DMS53 (cell line): ENCODE measurements at regions not wholly inside any gene's neighbourhood (a gene's known extent, or its start where the extent isn't known, plus 50 kb on each side); places are given as distances from the start of the nearest gene placed in this dataset.
"Not testable (repeated sequence)": the region's sequence is repeated elsewhere in the genome, so short reads cannot be mapped to it uniquely, and the experiment has no call there.

Source experiments
- DNase-seq: peaks from one replicate; lab custom pipeline; 2025; lab: John Stamatoyannopoulos, UW

GRCh38 chr12:75798136-75798926, 233.2 kb downstream of the PHLDA1 start:
- no peak for DNase-seq

- no peak for DNase-seq
Observed at GRCh38 chr12:75795125-75795524, 236.5 kb downstream of the PHLDA1 start.

GRCh38 chr12:75792687-75793086, 238.9 kb downstream of the PHLDA1 start:
- DNase-seq, result peak; percentile 16

- DNase-seq, result no peak
Observed at GRCh38 chr12:75790219-75790618, 241.4 kb downstream of the PHLDA1 start.

GRCh38 chr12:75787146-75787545, 244.4 kb downstream of the PHLDA1 start:
- not testable (repeated sequence) for DNase-seq

- DNase-seq, result no peak
Observed at GRCh38 chr12:75786070-75786469, 245.5 kb downstream of the PHLDA1 start.

GRCh38 chr12:75784591-75784990, 247.0 kb downstream of the PHLDA1 start:
- DNase-seq, result peak; percentile 99

- peak; percentile 46 for DNase-seq
Observed at GRCh38 chr12:75783093-75783877, 248.3 kb downstream of the PHLDA1 start.

GRCh38 chr12:75782069-75782581, 249.5 kb downstream of the PHLDA1 start:
- no peak for DNase-seq

GRCh38 chr12:75781532-75782046, 250.0 kb downstream of the PHLDA1 start:
- DNase-seq, result peak; percentile 52

GRCh38 chr12:75779891-75780496, 251.6 kb downstream of the PHLDA1 start:
- no peak for DNase-seq

GRCh38 chr12:75774261-75775052, 257.1 kb downstream of the PHLDA1 start:
- DNase-seq, result no peak

GRCh38 chr12:75773377-75773776, 258.2 kb downstream of the PHLDA1 start:
- no peak for DNase-seq

- DNase-seq, result no peak
Observed at GRCh38 chr12:75771023-75771422, 259.6 kb upstream of the KRR1 start.

- DNase-seq, result no peak
Observed at GRCh38 chr12:75767957-75768356, 256.5 kb upstream of the KRR1 start.

GRCh38 chr12:75766263-75767160, 255.1 kb upstream of the KRR1 start:
- DNase-seq, result peak; percentile 84

GRCh38 chr12:75765170-75766059, 254.0 kb upstream of the KRR1 start:
- no peak for DNase-seq

- no peak for DNase-seq
Observed at GRCh38 chr12:75764091-75764841, 252.9 kb upstream of the KRR1 start.
